ENCODE measurements at regions not wholly inside any gene's neighbourhood (a gene's known extent, or its start where the extent isn't known, plus 50 kb on each side); places are given as distances from the start of the nearest gene placed in this dataset.

DNA sequence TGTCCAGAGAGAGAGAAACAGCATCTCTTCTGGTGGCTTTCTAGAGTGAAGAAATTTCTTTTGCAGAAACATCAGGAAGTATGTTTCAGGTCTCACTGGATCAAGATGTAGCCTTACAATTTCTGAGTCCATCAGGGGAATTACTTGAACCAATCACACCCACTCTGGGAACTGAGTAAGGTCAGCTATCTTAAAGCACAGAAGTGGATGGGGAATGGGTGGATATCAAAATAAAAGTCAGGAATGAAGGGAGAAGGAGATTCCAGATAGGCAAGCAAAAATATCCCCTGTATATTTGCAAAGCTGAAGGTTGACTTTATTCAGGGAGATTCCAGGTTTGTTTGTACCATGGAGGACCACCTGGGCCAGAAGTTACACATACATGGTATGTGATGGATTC, 188.0 kb downstream of the CYRIA start:
- no peak for DNase-seq
- no peaks in the 10 kb centered on the region for H3K27me3 ChIP-seq (replicated peaks in 1 of 7)
- H3K4me1 ChIP-seq, result no peaks in the 10 kb centered on the region
- H3K36me3 ChIP-seq, result no peaks in the 10 kb centered on the region
- H3K4me3 ChIP-seq, result no peak overlapping the region
- intact Hi-C loops (cut with DNase I; ENCODE audit: low total_unique reads), result no loop called here
- no peaks in the 10 kb centered on the region for H3K9me3 ChIP-seq
- no peak for TF ChIP-seq POLR2AphosphoS5 (IDR thresholded peaks at IDR 0.05)
- no peak for TF ChIP-seq CTCF (IDR thresholded peaks at IDR 0.05 in 8 of 11, conservative IDR thresholded peaks at IDR 0.05 in 3 of 11)
- no peak for TF ChIP-seq POLR2A (IDR thresholded peaks at IDR 0.05)
- no peak overlapping the region for H3K27ac ChIP-seq

DNA sequence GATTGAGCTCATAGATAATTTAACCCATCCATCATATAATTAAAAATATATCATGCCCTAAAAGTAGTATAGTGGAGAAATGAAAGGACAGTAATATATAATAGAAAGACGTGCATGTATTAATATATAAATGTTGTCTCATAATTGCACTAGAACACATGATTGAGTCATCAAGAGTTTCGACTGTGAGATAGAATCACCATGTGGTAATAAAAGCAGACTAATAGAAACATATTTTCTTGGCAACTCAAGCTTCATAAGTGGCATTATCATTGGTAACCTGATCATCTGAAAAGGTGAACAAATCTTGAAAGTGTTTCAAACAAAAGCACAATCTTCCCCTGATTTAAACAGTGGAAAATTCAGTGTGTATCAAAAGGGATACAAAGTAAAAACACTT, 188.8 kb downstream of the CYRIA start:
- no peaks in the 10 kb centered on the region for H3K27me3 ChIP-seq (replicated peaks in 1 of 7)
- no peaks in the 10 kb centered on the region for H3K9me3 ChIP-seq
- H3K4me1 ChIP-seq, result no peaks in the 10 kb centered on the region
- H3K36me3 ChIP-seq, result no peaks in the 10 kb centered on the region
- H3K27ac ChIP-seq, result no peak overlapping the region
- 18 to 38% (median 26%) methylated on average over 2 of the region's 2 CpGs for WGBS, 5 donors
- no peak for TF ChIP-seq POLR2A (IDR thresholded peaks at IDR 0.05)
- TF ChIP-seq POLR2AphosphoS5 (IDR thresholded peaks at IDR 0.05), result no peak
- TF ChIP-seq CTCF (IDR thresholded peaks at IDR 0.05 in 8 of 11, conservative IDR thresholded peaks at IDR 0.05 in 3 of 11), result no peak
- no peak for DNase-seq
- intact Hi-C loops (cut with DNase I; ENCODE audit: low total_unique reads), result no loop called here
- no peak overlapping the region for H3K4me3 ChIP-seq

GRCh38 chr2:16475986-16476567, 189.6 kb downstream of the CYRIA start:
- Histone ChIP-seq H3K4me1 (no peaks in the 10 kb centered on the region), H3K4me3 (no peak overlapping the region), H3K27me3 (replicated peaks in 1 of 7) (no peaks in the 10 kb centered on the region), H3K27ac (no peak overlapping the region), H3K36me3 (no peaks in the 10 kb centered on the region), H3K9me3 (no peaks in the 10 kb centered on the region)
- intact Hi-C loops (cut with DNase I; ENCODE audit: low total_unique reads), result no loop called here
- TF ChIP-seq POLR2A (IDR thresholded peaks at IDR 0.05) (no peak), POLR2AphosphoS5 (IDR thresholded peaks at IDR 0.05) (no peak), CTCF (IDR thresholded peaks at IDR 0.05 in 8 of 11, conservative IDR thresholded peaks at IDR 0.05 in 3 of 11) (no peak)
- WGBS, 5 donors, result 58 to 86% (median 69%) methylated on average over 1 of the region's 1 CpG
- no peak for DNase-seq

GRCh38 chr2:16475586-16475985, 190.0 kb downstream of the CYRIA start:
- TF ChIP-seq POLR2AphosphoS5 (IDR thresholded peaks at IDR 0.05) (no peak), POLR2A (IDR thresholded peaks at IDR 0.05) (no peak), CTCF (IDR thresholded peaks at IDR 0.05 in 8 of 11, conservative IDR thresholded peaks at IDR 0.05 in 3 of 11) (no peak)
- Histone ChIP-seq H3K36me3 (no peaks in the 10 kb centered on the region), H3K9me3 (no peaks in the 10 kb centered on the region), H3K4me3 (no peak overlapping the region), H3K27me3 (replicated peaks in 1 of 7) (no peaks in the 10 kb centered on the region), H3K4me1 (no peaks in the 10 kb centered on the region), H3K27ac (no peak overlapping the region)
- intact Hi-C loops (cut with DNase I; ENCODE audit: low total_unique reads), result no loop called here
- 76 to 91% (median 78%) methylated on average over 4 of the region's 4 CpGs for WGBS, 5 donors
- DNase-seq, result no peak
